H1 (cell line): ENCODE measurements at regions not wholly inside any gene's neighbourhood (a gene's known extent, or its start where the extent isn't known, plus 50 kb on each side); places are given as distances from the start of the nearest gene placed in this dataset.

ENCODE experiments used
- CTCF ChIA-PET: fragments of 300-600 bp; sonication (Branson Sonifier 250); formaldehyde crosslinking; loops from one replicate; lab custom pipeline; 2021; ENCODE audit not compliant: partially characterized antibody; lab: Charles Lee
- POLR2A ChIA-PET: fragments of 300-600 bp; sonication (Branson Sonifier 250); formaldehyde crosslinking; loops from one replicate; lab custom pipeline; 2021; ENCODE audit warnings: inconsistent platforms; ENCODE audit not compliant: partially characterized antibody; lab: Charles Lee
- DNase-seq, 2 experiments: peaks; one replicate each; pipeline versions ENCODE4 v3.0.0 to v3.0.0-alpha.2; 2010 to 2022; ENCODE audit warnings: low spot score in 2 of 2, low read depth in 1 of 2, mixed read lengths in 1 of 2
- FAIRE-seq: peaks from 2 replicates; lab custom pipeline; 2011; peaks lifted over from hg19 to GRCh38; lab: Jason Lieb, UNC
- H2AFZ ChIP-seq: 2 replicates; pipeline ENCODE4 v1.8.1; 2012; ENCODE audit warnings: low read length, inconsistent platforms
- H2AK5ac ChIP-seq: 2 replicates; pipeline ENCODE4 v1.6.1; 2013; ENCODE audit warnings: low read depth, low read length
- H2BK120ac ChIP-seq: replicated peaks from 2 replicates; pipeline ENCODE3; 2013; ENCODE audit warnings: low read depth, low read length, inconsistent platforms
- H2BK12ac ChIP-seq: 2 replicates; pipeline ENCODE4 v1.6.1; 2013; ENCODE audit warnings: low read depth, low read length
- H2BK15ac ChIP-seq: 2 replicates; pipeline ENCODE4 v1.6.1; 2013; ENCODE audit warnings: low read length
- H2BK20ac ChIP-seq: 2 replicates; pipeline ENCODE4 v1.6.1; 2013; ENCODE audit warnings: low read length
- H2BK5ac ChIP-seq: 2 replicates; pipeline ENCODE4 v1.6.1; 2013; ENCODE audit warnings: low read depth, low read length
- H3K14ac ChIP-seq: 2 replicates; pipeline ENCODE4 v1.6.1; 2013; ENCODE audit warnings: inconsistent platforms; ENCODE audit not compliant: insufficient read length
- H3K18ac ChIP-seq: 2 replicates; pipeline ENCODE4 v1.6.1; 2013; ENCODE audit warnings: low read length; ENCODE audit errors: extremely low read depth
- H3K23ac ChIP-seq: 2 replicates; pipeline ENCODE4 v1.6.1; 2013; ENCODE audit warnings: inconsistent platforms; ENCODE audit not compliant: insufficient read length
- H3K23me2 ChIP-seq: 2 replicates; pipeline ENCODE4 v1.6.1; 2013; ENCODE audit warnings: low read depth, low read length
- H3K27ac ChIP-seq: 2 replicates; pipeline ENCODE4 v1.6.1; 2011; ENCODE audit warnings: low read depth, low read length, inconsistent platforms
- H3K27me3 ChIP-seq, 4 experiments: replicated peaks in 1 of 4; 1 replicate in 1 of 4; 2 replicates in 3 of 4; pipeline versions ENCODE4 v1.6.1 to v1.8.1; 2011 to 2013; ENCODE audit warnings: low read length in 3 of 4, mild to moderate bottlenecking in 3 of 4, inconsistent platforms in 2 of 4, mixed read lengths in 2 of 4, moderate library complexity in 1 of 4; ENCODE audit not compliant: control insufficient read depth in 3 of 4, insufficient read depth in 3 of 4; ENCODE audit errors: extremely low read depth in 1 of 4
- H3K36me3 ChIP-seq, 4 experiments: 2 replicates each; pipeline versions ENCODE4 v1.6.1 to v1.8.1; 2011 to 2013; ENCODE audit warnings: mild to moderate bottlenecking in 4 of 4, low read length in 3 of 4, moderate library complexity in 2 of 4, control low read depth in 1 of 4, inconsistent platforms in 1 of 4; ENCODE audit not compliant: insufficient read depth in 4 of 4, control insufficient read depth in 2 of 4
- H3K4ac ChIP-seq: replicated peaks from 2 replicates; pipeline ENCODE3; 2013; ENCODE audit warnings: low read length, low read depth, mixed read lengths, inconsistent platforms; ENCODE audit not compliant: insufficient read length
- H3K4me1 ChIP-seq, 4 experiments: replicated peaks in 1 of 4; 1 replicate in 1 of 4; 2 replicates in 3 of 4; pipeline versions ENCODE4 v1.6.1 to v1.8.1; 2011 to 2013; ENCODE audit warnings: low read length in 3 of 4, inconsistent platforms in 2 of 4, mixed read lengths in 1 of 4; ENCODE audit not compliant: insufficient read depth in 4 of 4, control insufficient read depth in 3 of 4
- H3K4me2 ChIP-seq, 2 experiments: 2 replicates each; pipeline versions ENCODE4 v1.6.1 to v1.8.1; 2011 to 2013; ENCODE audit warnings: low read depth in 2 of 2, low read length in 2 of 2, control low read depth in 1 of 2, inconsistent platforms in 1 of 2, mild to moderate bottlenecking in 1 of 2; ENCODE audit not compliant: insufficient read depth in 1 of 2
- H3K4me3 ChIP-seq, 4 experiments: fragments of 200-600, 300-600 bp in 1 of 4; sonication (generic), shearing (Covaris generic), sonication (Bioruptor Twin) in 1 of 4; 2 replicates each; pipeline versions ENCODE4 v1.5.1 to v1.8.1; 2011 to 2016; ENCODE audit warnings: low read length in 4 of 4, low read depth in 3 of 4, control low read depth in 2 of 4, inconsistent platforms in 2 of 4, mild to moderate bottlenecking in 2 of 4, mixed read lengths in 1 of 4, moderate library complexity in 1 of 4; ENCODE audit not compliant: insufficient read depth in 2 of 4; ENCODE audit errors: extremely low read depth in 1 of 4
- H3K56ac ChIP-seq: replicated peaks from 2 replicates; pipeline ENCODE3; 2013; ENCODE audit warnings: low read depth, mild to moderate bottlenecking, mixed read lengths, low read length, inconsistent platforms; ENCODE audit not compliant: insufficient read length
- H3K79me1 ChIP-seq: 2 replicates; pipeline ENCODE4 v1.6.1; 2013; ENCODE audit warnings: low read depth, low read length, control low read depth
- H3K79me2 ChIP-seq, 2 experiments: 2 replicates each; pipeline versions ENCODE4 v1.6.1 to v1.8.1; 2012 to 2013; ENCODE audit warnings: low read length in 2 of 2, mild to moderate bottlenecking in 2 of 2, inconsistent platforms in 1 of 2; ENCODE audit not compliant: insufficient read depth in 2 of 2, control insufficient read depth in 1 of 2
- H3K9ac ChIP-seq, 4 experiments: replicated peaks in 1 of 4; 1 replicate in 1 of 4; 2 replicates in 3 of 4; pipeline versions ENCODE4 v1.6.1 to v1.8.1; 2011 to 2013; ENCODE audit warnings: low read depth in 3 of 4, low read length in 3 of 4, control low read depth in 2 of 4, mild to moderate bottlenecking in 2 of 4, moderate library complexity in 2 of 4, inconsistent platforms in 1 of 4; ENCODE audit errors: extremely low read depth in 1 of 4
- H3K9me3 ChIP-seq, 2 experiments: 2 replicates each; pipeline versions ENCODE4 v1.6.1 to v1.8.1; 2012 to 2013; ENCODE audit warnings: mild to moderate bottlenecking in 2 of 2, moderate library complexity in 2 of 2, control low read depth in 1 of 2, inconsistent platforms in 1 of 2, low read depth in 1 of 2, low read length in 1 of 2, mixed read lengths in 1 of 2; ENCODE audit not compliant: insufficient read depth in 2 of 2
- H4K20me1 ChIP-seq, 2 experiments: replicated peaks in 1 of 2; 2 replicates each; pipeline versions ENCODE3 to v1.8.1; 2011 to 2013; ENCODE audit warnings: inconsistent platforms in 2 of 2, low read length in 2 of 2, mild to moderate bottlenecking in 1 of 2; ENCODE audit not compliant: insufficient read depth in 2 of 2, control insufficient read depth in 1 of 2
- H4K5ac ChIP-seq: 2 replicates; pipeline ENCODE4 v1.6.1; 2013; ENCODE audit warnings: low read length, low read depth, mixed read lengths, inconsistent platforms; ENCODE audit not compliant: insufficient read length
- H4K8ac ChIP-seq: 2 replicates; pipeline ENCODE4 v1.8.0; 2013; ENCODE audit warnings: mild to moderate bottlenecking, moderate library complexity, low read length, inconsistent platforms; ENCODE audit not compliant: insufficient read depth; ENCODE audit errors: extremely low read depth
- H4K91ac ChIP-seq: replicated peaks from 2 replicates; pipeline ENCODE3; 2013; ENCODE audit warnings: low read length, mixed read lengths, inconsistent platforms; ENCODE audit not compliant: insufficient read length
- ASH2L ChIP-seq: fragments of 200-600, 300-600 bp; sonication (generic); IDR thresholded peaks from one replicate; pipeline ENCODE4 v1.7.1; 2017; ENCODE audit warnings: low read length
- ATF3 ChIP-seq: IDR thresholded peaks from 2 replicates; pipeline ENCODE4 v1.6.1; 2011; ENCODE audit warnings: low read depth, mild to moderate bottlenecking, low read length; ENCODE audit not compliant: insufficient read depth
- BCL11A ChIP-seq, 2 experiments: IDR thresholded peaks; one replicate each; pipeline ENCODE4 v1.6.1; 2011; ENCODE audit warnings: low read depth in 2 of 2, low read length in 2 of 2, mild to moderate bottlenecking in 2 of 2
- CEBPB ChIP-seq: IDR thresholded peaks from 2 replicates; pipeline ENCODE4 v1.6.1; 2012; ENCODE audit warnings: low read depth, low read length
- GABPA ChIP-seq: IDR thresholded peaks from 2 replicates; pipeline ENCODE4 v1.6.1; 2011; ENCODE audit warnings: mild to moderate bottlenecking, low read length, moderate library complexity, borderline replicate concordance; ENCODE audit not compliant: insufficient read depth
- JUND ChIP-seq: IDR thresholded peaks from 2 replicates; pipeline ENCODE4 v1.6.1; 2011; ENCODE audit warnings: mild to moderate bottlenecking, improper control_type of control experiment, low read length
- MAX ChIP-seq: IDR thresholded peaks from 2 replicates; pipeline ENCODE4 v1.6.1; 2012; ENCODE audit warnings: inconsistent platforms
- SRF ChIP-seq: IDR thresholded peaks from 2 replicates; pipeline ENCODE4 v1.6.1; 2011; ENCODE audit warnings: mild to moderate bottlenecking, low read depth, low read length, moderate library complexity
- TCF12 ChIP-seq: IDR thresholded peaks from 2 replicates; pipeline ENCODE4 v1.6.1; 2011; ENCODE audit warnings: low read depth, mild to moderate bottlenecking, low read length
- YY1 ChIP-seq: IDR thresholded peaks from 2 replicates; pipeline ENCODE4 v1.6.1; 2011; ENCODE audit warnings: low read depth, mild to moderate bottlenecking, low read length

GRCh38 chr7:159328096-159328495 lies 183.4 kb upstream of the VIPR2 start:
- H3K23me2 ChIP-seq, result no peaks in the 10 kb centered on the region
- H3K27ac ChIP-seq, result no peak overlapping the region
- no peak for FAIRE-seq
- no peaks in the 10 kb centered on the region for H3K36me3 ChIP-seq
- no peak overlapping the region for H2BK12ac ChIP-seq
- POLR2A ChIA-PET, result no interaction called here
- H4K8ac ChIP-seq, result no peak overlapping the region
- H3K18ac ChIP-seq, result no peak overlapping the region
- H2BK120ac ChIP-seq, result no peak overlapping the region
- no peak overlapping the region for H3K56ac ChIP-seq
- peaks cover 59 to 64% of the 10 kb centered on the region in 2 experiments for H3K9me3 ChIP-seq
- no peak overlapping the region for H3K4ac ChIP-seq
- CTCF ChIA-PET, result interaction anchor here (0.6 to 1.1 kb wide), 2 partner anchors 9 to 291 kb away, joined by 3 read pairs; no protein-coding TSS in a partner anchor
- DNase-seq, result no peak
- no peak overlapping the region for H2BK20ac ChIP-seq
- no peak overlapping the region for H2AFZ ChIP-seq
- no peak overlapping the region for H3K14ac ChIP-seq
- H4K91ac ChIP-seq, result no peak overlapping the region
- no peak overlapping the region for H2BK5ac ChIP-seq
- no peaks in the 10 kb centered on the region for H3K4me1 ChIP-seq
- no peaks in the 10 kb centered on the region for H3K27me3 ChIP-seq
- no peak overlapping the region for H3K23ac ChIP-seq
- no peak overlapping the region for H2AK5ac ChIP-seq
- no peaks in the 10 kb centered on the region for H3K79me1 ChIP-seq
- H4K5ac ChIP-seq, result no peak overlapping the region
- H3K4me3 ChIP-seq, result no peak overlapping the region
- H4K20me1 ChIP-seq, result no peaks in the 10 kb centered on the region
- no peak for TF ChIP-seq ATF3
- no peak for TF ChIP-seq SRF
- no peak for TF ChIP-seq BCL11A (IDR thresholded peaks at IDR 0.05; ENCODE audit: low read depth in 2 of 2, low read length in 2 of 2)
- no peak for TF ChIP-seq TCF12
- TF ChIP-seq ASH2L, result no peak
- TF ChIP-seq YY1, result no peak
- no peak for TF ChIP-seq CEBPB
- no peak for TF ChIP-seq JUND
- TF ChIP-seq GABPA, result no peak
- no peak for TF ChIP-seq MAX
- H3K9ac ChIP-seq, result no peak overlapping the region
- H3K4me2 ChIP-seq, result no peak overlapping the region
- no peak overlapping the region for H2BK15ac ChIP-seq
- H3K79me2 ChIP-seq, result no peaks in the 10 kb centered on the region
